Astrocyte (in vitro differentiated cells and primary cell): ENCODE measurements at regions not wholly inside any gene's neighbourhood (a gene's known extent, or its start where the extent isn't known, plus 50 kb on each side); places are given as distances from the start of the nearest gene placed in this dataset.

Experiments
- DNase-seq: peaks from one replicate; pipeline ENCODE4 v3.0.0-alpha.2; 2010; ENCODE audit warnings: low read depth
- FAIRE-seq: peaks from 2 replicates; lab custom pipeline; 2011; peaks lifted over from hg19 to GRCh38; lab: Jason Lieb, UNC
- H2AFZ ChIP-seq: 2 replicates; pipeline ENCODE4 v1.6.0; 2012; ENCODE audit warnings: low read depth, low read length, inconsistent platforms
- H3K27ac ChIP-seq: 2 replicates; pipeline ENCODE4 v1.5.1; 2011; ENCODE audit warnings: low read depth, low read length, inconsistent platforms
- H3K27me3 ChIP-seq: 2 replicates; pipeline ENCODE4 v1.6.0; 2011; ENCODE audit warnings: low read length, inconsistent platforms; ENCODE audit not compliant: insufficient read depth
- H3K36me3 ChIP-seq: 2 replicates; pipeline ENCODE4 v1.5.1; 2011; ENCODE audit warnings: low read length, inconsistent platforms; ENCODE audit not compliant: insufficient read depth
- H3K4me1 ChIP-seq: 2 replicates; pipeline ENCODE4 v1.5.1; 2011; ENCODE audit warnings: low read length, inconsistent platforms; ENCODE audit not compliant: insufficient read depth
- H3K4me2 ChIP-seq: 2 replicates; pipeline ENCODE4 v1.6.0; 2012; ENCODE audit warnings: low read length, inconsistent platforms
- H3K4me3 ChIP-seq: 2 replicates; pipeline ENCODE4 v1.5.1; 2011; ENCODE audit warnings: low read depth, mild to moderate bottlenecking, low read length, inconsistent platforms; ENCODE audit not compliant: insufficient read depth
- H3K79me2 ChIP-seq: 2 replicates; pipeline ENCODE4 v1.6.0; 2012; ENCODE audit warnings: mild to moderate bottlenecking, low read length, inconsistent platforms; ENCODE audit not compliant: insufficient read depth
- H3K9ac ChIP-seq: 2 replicates; pipeline ENCODE4 v1.6.0; 2012; ENCODE audit warnings: mild to moderate bottlenecking, low read length, inconsistent platforms
- H3K9me3 ChIP-seq: 2 replicates; pipeline ENCODE4 v1.5.1; 2012; ENCODE audit warnings: low read depth, mild to moderate bottlenecking, low read length, inconsistent platforms; ENCODE audit not compliant: insufficient read depth
- H4K20me1 ChIP-seq: 2 replicates; pipeline ENCODE4 v1.6.0; 2012; ENCODE audit warnings: low read length, inconsistent platforms; ENCODE audit not compliant: insufficient read depth
- H3K27ac Mint-ChIP-seq: one replicate; pipeline ENCODE4 v1.8.0; 2021; ENCODE audit warnings: mild to moderate bottlenecking, mixed read lengths; ENCODE audit not compliant: unreplicated experiment
- H3K27me3 Mint-ChIP-seq: one replicate; pipeline ENCODE4 v1.8.0; 2021; ENCODE audit warnings: low read depth, mixed read lengths; ENCODE audit not compliant: unreplicated experiment
- H3K36me3 Mint-ChIP-seq: one replicate; pipeline ENCODE4 v1.8.0; 2021; ENCODE audit warnings: low read depth, mixed read lengths; ENCODE audit not compliant: unreplicated experiment
- H3K4me1 Mint-ChIP-seq: one replicate; pipeline ENCODE4 v1.8.0; 2021; ENCODE audit warnings: low read depth, mixed read lengths; ENCODE audit not compliant: unreplicated experiment
- H3K4me3 Mint-ChIP-seq: one replicate; pipeline ENCODE4 v1.8.0; 2021; ENCODE audit warnings: mild to moderate bottlenecking, moderate library complexity, mixed read lengths; ENCODE audit not compliant: unreplicated experiment
- H3K9me3 Mint-ChIP-seq: one replicate; pipeline ENCODE4 v1.8.0; 2021; ENCODE audit warnings: mild to moderate bottlenecking, mixed read lengths; ENCODE audit not compliant: unreplicated experiment
- CTCF ChIP-seq: IDR thresholded peaks from 2 replicates; pipeline ENCODE4 v1.5.1; 2011; ENCODE audit warnings: low read depth, mild to moderate bottlenecking, inconsistent platforms, low read length, moderate library complexity; ENCODE audit not compliant: insufficient read depth
- EZH2 ChIP-seq: IDR thresholded peaks from 2 replicates; pipeline ENCODE4 v1.6.1; 2012; ENCODE audit warnings: mild to moderate bottlenecking, low read length, inconsistent platforms; ENCODE audit not compliant: insufficient read depth

- no peaks in the 10 kb centered on the region for H3K36me3 Mint-ChIP-seq
- no peak for TF ChIP-seq EZH2
- no peak for TF ChIP-seq CTCF
- peaks cover 5% of the 10 kb centered on the region for H3K9me3 ChIP-seq
- H3K4me3 ChIP-seq, result no peak overlapping the region
- peaks cover 2% of the 10 kb centered on the region for H3K4me1 Mint-ChIP-seq
- H3K9ac ChIP-seq, result no peak overlapping the region
- DNase-seq, result no peak
- H3K4me2 ChIP-seq, result no peak overlapping the region
- H3K27me3 Mint-ChIP-seq, result no peaks in the 10 kb centered on the region
- no peaks in the 10 kb centered on the region for H3K79me2 ChIP-seq
- no peak overlapping the region for H3K4me3 Mint-ChIP-seq
- H3K36me3 ChIP-seq, result no peaks in the 10 kb centered on the region
- H3K9me3 Mint-ChIP-seq, result no peaks in the 10 kb centered on the region
- H3K27ac ChIP-seq, result no peak overlapping the region
- H4K20me1 ChIP-seq, result no peaks in the 10 kb centered on the region
- H3K27ac Mint-ChIP-seq, result no peak overlapping the region
- no peaks in the 10 kb centered on the region for H3K27me3 ChIP-seq
- no peak for FAIRE-seq
- no peak overlapping the region for H2AFZ ChIP-seq
- H3K4me1 ChIP-seq, result no peaks in the 10 kb centered on the region
Measured at GRCh38 chr2:16141641-16141921, 201.2 kb downstream of the MYCN start.

- no peaks in the 10 kb centered on the region for H3K9me3 Mint-ChIP-seq
- H3K9me3 ChIP-seq, result peaks cover 5% of the 10 kb centered on the region
- no peaks in the 10 kb centered on the region for H4K20me1 ChIP-seq
- H3K4me3 Mint-ChIP-seq, result no peak overlapping the region
- H3K36me3 ChIP-seq, result no peaks in the 10 kb centered on the region
- H3K79me2 ChIP-seq, result no peaks in the 10 kb centered on the region
- H3K27me3 Mint-ChIP-seq, result no peaks in the 10 kb centered on the region
- H2AFZ ChIP-seq, result no peak overlapping the region
- H3K27ac ChIP-seq, result no peak overlapping the region
- no peaks in the 10 kb centered on the region for H3K36me3 Mint-ChIP-seq
- no peaks in the 10 kb centered on the region for H3K4me1 ChIP-seq
- H3K4me3 ChIP-seq, result no peak overlapping the region
- no peak overlapping the region for H3K27ac Mint-ChIP-seq
- peaks cover 2% of the 10 kb centered on the region for H3K4me1 Mint-ChIP-seq
- H3K4me2 ChIP-seq, result no peak overlapping the region
- H3K27me3 ChIP-seq, result no peaks in the 10 kb centered on the region
- DNase-seq (no peak), FAIRE-seq (no peak)
- H3K9ac ChIP-seq, result no peak overlapping the region
- no peak for TF ChIP-seq CTCF
- TF ChIP-seq EZH2, result no peak
Measured at GRCh38 chr2:16140771-16141640, 200.7 kb downstream of the MYCN start.
